GM19025 (cell line): ENCODE measurements at regions not wholly inside any gene's neighbourhood (a gene's known extent, or its start where the extent isn't known, plus 50 kb on each side); places are given as distances from the start of the nearest gene placed in this dataset.
A peak's percentile ranks its signal among the peaks of the same experiment; 100 is the strongest.

Experiments
- ATAC-seq: cut with Tn5 transposase; IDR thresholded peaks from one replicate; pipeline ENCODE4 v1.9.1; 2021; ENCODE audit warnings: mild to moderate bottlenecking, low read depth, moderate library complexity; ENCODE audit not compliant: unreplicated experiment

- ATAC-seq, result peak; percentile 72
Observed at GRCh38 chr10:107653832-107654287, 489.4 kb upstream of the SORCS1 start.

GRCh38 chr10:107650939-107651338, 486.4 kb upstream of the SORCS1 start:
- no peak for ATAC-seq

GRCh38 chr10:107649249-107649648, 484.7 kb upstream of the SORCS1 start:
- no peak for ATAC-seq

- ATAC-seq, result no peak
Observed at GRCh38 chr10:107647462-107647861, 483.0 kb upstream of the SORCS1 start.

GRCh38 chr10:107631876-107632275, 467.4 kb upstream of the SORCS1 start:
- no peak for ATAC-seq

- ATAC-seq, result no peak
Observed at GRCh38 chr10:107626862-107627261, 462.4 kb upstream of the SORCS1 start.

- no peak for ATAC-seq
Observed at GRCh38 chr10:107623292-107623691, 458.8 kb upstream of the SORCS1 start.

GRCh38 chr10:107619139-107619538, 454.6 kb upstream of the SORCS1 start:
- ATAC-seq, result no peak

- ATAC-seq, result no peak
Observed at GRCh38 chr10:107618504-107618994, 454.0 kb upstream of the SORCS1 start.

GRCh38 chr10:107616463-107617410, 452.2 kb upstream of the SORCS1 start:
- no peak for ATAC-seq

GRCh38 chr10:107616031-107616430, 451.5 kb upstream of the SORCS1 start:
- ATAC-seq, result no peak

GRCh38 chr10:107614939-107615685, 450.6 kb upstream of the SORCS1 start:
- no peak for ATAC-seq

- ATAC-seq, result no peak
Observed at GRCh38 chr10:107611115-107611514, 446.6 kb upstream of the SORCS1 start.

GRCh38 chr10:107589081-107589480, 424.6 kb upstream of the SORCS1 start:
- no peak for ATAC-seq

- ATAC-seq, result no peak
Observed at GRCh38 chr10:107585630-107586029, 421.1 kb upstream of the SORCS1 start.

- ATAC-seq, result no peak
Observed at GRCh38 chr10:107583974-107584373, 419.5 kb upstream of the SORCS1 start.

GRCh38 chr10:107579970-107580369, 415.5 kb upstream of the SORCS1 start:
- ATAC-seq, result no peak

- ATAC-seq, result no peak
Observed at GRCh38 chr10:107577221-107577620, 412.7 kb upstream of the SORCS1 start.

GRCh38 chr10:107576746-107577145, 412.2 kb upstream of the SORCS1 start:
- ATAC-seq, result no peak

GRCh38 chr10:107565014-107565413, 400.5 kb upstream of the SORCS1 start:
- ATAC-seq, result no peak

GRCh38 chr10:107561136-107561650, 396.7 kb upstream of the SORCS1 start:
- ATAC-seq, result no peak
